Middle frontal gyrus (tissue), 1 donor: ENCODE measurements at regions not wholly inside any gene's neighbourhood (a gene's known extent, or its start where the extent isn't known, plus 50 kb on each side); places are given as distances from the start of the nearest gene placed in this dataset.

Experiments
- DNase-seq: peaks from one replicate; pipeline ENCODE4 v3.0.0-alpha.2; 2015; ENCODE audit warnings: low spot score; ENCODE audit errors: extremely low spot score

- no peak for DNase-seq
Observed at GRCh38 chr2:66691031-66691965, 256.4 kb downstream of the MEIS1 start.

- no peak for DNase-seq
Observed at GRCh38 chr2:66692521-66693054, 257.7 kb downstream of the MEIS1 start.

- no peak for DNase-seq
Observed at GRCh38 chr2:66693076-66693965, 258.4 kb downstream of the MEIS1 start.

GRCh38 chr2:66694087-66694860, 259.3 kb downstream of the MEIS1 start:
- no peak for DNase-seq

- no peak for DNase-seq
Observed at GRCh38 chr2:66695226-66695735, 260.4 kb downstream of the MEIS1 start.

- DNase-seq, result no peak
Observed at GRCh38 chr2:66696374-66696773, 261.4 kb downstream of the MEIS1 start.

- no peak for DNase-seq
Observed at GRCh38 chr2:66696886-66697285, 262.0 kb downstream of the MEIS1 start.

- no peak for DNase-seq
Observed at GRCh38 chr2:66697366-66697765, 262.4 kb downstream of the MEIS1 start.

GRCh38 chr2:66698091-66698490, 263.2 kb downstream of the MEIS1 start:
- DNase-seq, result no peak

GRCh38 chr2:66698576-66699239, 263.8 kb downstream of the MEIS1 start:
- no peak for DNase-seq

- no peak for DNase-seq
Observed at GRCh38 chr2:66699416-66699792, 264.5 kb downstream of the MEIS1 start.

- DNase-seq, result no peak
Observed at GRCh38 chr2:66699793-66700676, 265.1 kb downstream of the MEIS1 start.

- no peak for DNase-seq
Observed at GRCh38 chr2:66700677-66701066, 265.7 kb downstream of the MEIS1 start.

GRCh38 chr2:66701251-66701650, 266.3 kb downstream of the MEIS1 start:
- no peak for DNase-seq

- DNase-seq, result no peak
Observed at GRCh38 chr2:66701656-66702055, 266.7 kb downstream of the MEIS1 start.

- DNase-seq, result no peak
Observed at GRCh38 chr2:66702301-66702700, 267.4 kb downstream of the MEIS1 start.

GRCh38 chr2:66704786-66705185, 269.9 kb downstream of the MEIS1 start:
- no peak for DNase-seq

- DNase-seq, result no peak
Observed at GRCh38 chr2:66714610-66715009, 279.7 kb downstream of the MEIS1 start.

GRCh38 chr2:66717218-66717905, 282.4 kb downstream of the MEIS1 start:
- no peak for DNase-seq
